Stomach smooth muscle (tissue), 2 donors: ENCODE measurements at regions not wholly inside any gene's neighbourhood (a gene's known extent, or its start where the extent isn't known, plus 50 kb on each side); places are given as distances from the start of the nearest gene placed in this dataset.
"Not testable (repeated sequence)": the region's sequence is repeated elsewhere in the genome, so short reads cannot be mapped to it uniquely, and the experiment has no call there.

Experiments
- H3K27ac ChIP-seq: one replicate; pipeline ENCODE4 v1.7.0; 2013; ENCODE audit warnings: mild to moderate bottlenecking, low read length, inconsistent platforms
- H3K27me3 ChIP-seq, 2 donors: one replicate each; pipeline ENCODE4 v1.7.0; 2013; ENCODE audit warnings: low read length in 2 of 2; ENCODE audit not compliant: insufficient read depth in 2 of 2, control insufficient read depth in 1 of 2
- H3K36me3 ChIP-seq, 2 donors: one replicate each; pipeline ENCODE4 v1.7.0; 2013; ENCODE audit warnings: low read length in 2 of 2; ENCODE audit not compliant: control insufficient read depth in 2 of 2, insufficient read depth in 2 of 2
- H3K4me1 ChIP-seq: one replicate; pipeline ENCODE4 v1.7.0; 2013; ENCODE audit warnings: low read length; ENCODE audit not compliant: control insufficient read depth, insufficient read depth
- H3K4me3 ChIP-seq, 2 donors: one replicate each; pipeline ENCODE4 v1.7.0; 2013; ENCODE audit warnings: low read length in 2 of 2
- H3K9ac ChIP-seq, 2 donors: one replicate each; pipeline ENCODE4 v1.7.0; 2013; ENCODE audit warnings: low read length in 2 of 2, mild to moderate bottlenecking in 1 of 2
- H3K9me3 ChIP-seq, 2 donors: one replicate each; pipeline ENCODE4 v1.7.0; 2013; ENCODE audit warnings: low read length in 2 of 2; ENCODE audit not compliant: control insufficient read depth in 2 of 2
- donor health status: healthy.
- donor health status: Pancreatic carcinoma.

- H3K9me3 ChIP-seq: no peaks in the 10 kb centered on the region
- no peaks in the 10 kb centered on the region for H3K36me3 ChIP-seq
- H3K4me1 ChIP-seq: no peaks in the 10 kb centered on the region
- H3K27me3 ChIP-seq: no peaks in the 10 kb centered on the region
- H3K9ac ChIP-seq: no peak overlapping the region
- no peak overlapping the region for H3K27ac ChIP-seq
- H3K4me3 ChIP-seq: no peak overlapping the region
Observed at GRCh38 chr14:71396050-71396677, 488.9 kb downstream of the PCNX1 start.

GRCh38 chr14:71397371-71397770, 490.1 kb downstream of the PCNX1 start:
- Histone ChIP-seq H3K4me3 (no peak overlapping the region), H3K4me1 (no peaks in the 10 kb centered on the region), H3K27me3 (no peaks in the 10 kb centered on the region), H3K36me3 (no peaks in the 10 kb centered on the region), H3K27ac (no peak overlapping the region), H3K9ac (no peak overlapping the region), H3K9me3 (no peaks in the 10 kb centered on the region)

GRCh38 chr14:71398450-71398849, 491.2 kb downstream of the PCNX1 start:
- no peaks in the 10 kb centered on the region for H3K36me3 ChIP-seq
- H3K4me1 ChIP-seq: no peaks in the 10 kb centered on the region
- no peak overlapping the region for H3K4me3 ChIP-seq
- no peak overlapping the region for H3K9ac ChIP-seq
- H3K27ac ChIP-seq: no peak overlapping the region
- no peaks in the 10 kb centered on the region for H3K9me3 ChIP-seq
- H3K27me3 ChIP-seq: no peaks in the 10 kb centered on the region

- H3K9me3 ChIP-seq: no peaks in the 10 kb centered on the region
- H3K27me3 ChIP-seq: no peaks in the 10 kb centered on the region
- no peaks in the 10 kb centered on the region for H3K36me3 ChIP-seq
- no peak overlapping the region for H3K4me3 ChIP-seq
- H3K27ac ChIP-seq: no peak overlapping the region
- no peak overlapping the region for H3K9ac ChIP-seq
- H3K4me1 ChIP-seq: no peaks in the 10 kb centered on the region
Observed at GRCh38 chr14:71399057-71399487, 491.8 kb downstream of the PCNX1 start.

GRCh38 chr14:71400871-71401321, 493.6 kb downstream of the PCNX1 start:
- Histone ChIP-seq H3K9ac (no peak overlapping the region), H3K27me3 (no peaks in the 10 kb centered on the region), H3K9me3 (no peaks in the 10 kb centered on the region), H3K36me3 (no peaks in the 10 kb centered on the region), H3K27ac (no peak overlapping the region), H3K4me1 (no peaks in the 10 kb centered on the region), H3K4me3 (no peak overlapping the region)

- not testable (repeated sequence) for H3K27me3 ChIP-seq, H3K36me3 ChIP-seq, H3K4me1 ChIP-seq, H3K27ac ChIP-seq, H3K9ac ChIP-seq, H3K4me3 ChIP-seq, H3K9me3 ChIP-seq
Observed at GRCh38 chr14:71402415-71402814, 495.2 kb downstream of the PCNX1 start.

- no peaks in the 10 kb centered on the region for H3K4me1 ChIP-seq
Observed at GRCh38 chr14:71403656-71404055, 496.4 kb downstream of the PCNX1 start.

GRCh38 chr14:71405676-71406075, 498.4 kb downstream of the PCNX1 start:
- Histone ChIP-seq H3K4me3 (no peak overlapping the region), H3K36me3 (no peaks in the 10 kb centered on the region), H3K9me3 (no peaks in the 10 kb centered on the region), H3K27me3 (no peaks in the 10 kb centered on the region), H3K9ac (no peak overlapping the region), H3K4me1 (no peaks in the 10 kb centered on the region), H3K27ac (no peak overlapping the region)

More at GRCh38 chr14:71403656-71404055, 496.4 kb downstream of the PCNX1 start:
- Histone ChIP-seq H3K9ac (no peak overlapping the region), H3K27ac (no peak overlapping the region), H3K36me3 (no peaks in the 10 kb centered on the region), H3K27me3 (no peaks in the 10 kb centered on the region), H3K4me3 (no peak overlapping the region), H3K9me3 (no peaks in the 10 kb centered on the region)

GRCh38 chr14:71408362-71409030, 501.2 kb downstream of the PCNX1 start:
- Histone ChIP-seq H3K9ac (no peak overlapping the region), H3K27me3 (no peaks in the 10 kb centered on the region), H3K9me3 (no peaks in the 10 kb centered on the region), H3K4me1 (no peaks in the 10 kb centered on the region), H3K27ac (no peak overlapping the region), H3K4me3 (no peak overlapping the region), H3K36me3 (no peaks in the 10 kb centered on the region)

GRCh38 chr14:71410578-71411284, 503.5 kb downstream of the PCNX1 start:
- no peak overlapping the region for H3K27ac ChIP-seq
- no peaks in the 10 kb centered on the region for H3K4me1 ChIP-seq
- H3K4me3 ChIP-seq: no peak overlapping the region
- H3K27me3 ChIP-seq: no peaks in the 10 kb centered on the region
- no peaks in the 10 kb centered on the region for H3K9me3 ChIP-seq
- H3K9ac ChIP-seq: no peak overlapping the region
- H3K36me3 ChIP-seq: no peaks in the 10 kb centered on the region

GRCh38 chr14:71411285-71411595, 504.0 kb downstream of the PCNX1 start:
- H3K9me3 ChIP-seq: no peaks in the 10 kb centered on the region
- no peak overlapping the region for H3K4me3 ChIP-seq
- H3K9ac ChIP-seq: no peak overlapping the region
- no peak overlapping the region for H3K27ac ChIP-seq
- no peaks in the 10 kb centered on the region for H3K27me3 ChIP-seq
- no peaks in the 10 kb centered on the region for H3K4me1 ChIP-seq
- H3K36me3 ChIP-seq: no peaks in the 10 kb centered on the region
